Sigmoid colon (tissue), 4 donors: ENCODE measurements at regions not wholly inside any gene's neighbourhood (a gene's known extent, or its start where the extent isn't known, plus 50 kb on each side); places are given as distances from the start of the nearest gene placed in this dataset.

Experiments
- CTCF ChIP-seq, 4 experiments: fragments of 450-650 bp in 3 of 4; fragments of 200-600 bp in 1 of 4; IDR thresholded peaks; one replicate each; pipeline ENCODE4 v1.5.1; 2016 to 2019; ENCODE audit warnings: antibody characterized with exemption in 4 of 4, mild to moderate bottlenecking in 3 of 4, moderate library complexity in 2 of 4
- POLR2AphosphoS5 ChIP-seq, 4 donors: sonication (generic); formaldehyde crosslinking; IDR thresholded peaks; one replicate each; pipeline ENCODE4 v1.6.1; 2017; ENCODE audit warnings: antibody characterized with exemption in 4 of 4

- no peak for TF ChIP-seq CTCF (IDR thresholded peaks at IDR 0.05)
- TF ChIP-seq POLR2AphosphoS5 (IDR thresholded peaks at IDR 0.05) = no peak
Observed at GRCh38 chr1:78779831-78780230, 130.2 kb downstream of the IFI44 start.
